NT2/D1 (cell line): ENCODE measurements at regions not wholly inside any gene's neighbourhood (a gene's known extent, or its start where the extent isn't known, plus 50 kb on each side); places are given as distances from the start of the nearest gene placed in this dataset.

Experiments
- SUZ12 ChIP-seq: IDR thresholded peaks from 2 replicates; pipeline ENCODE4 v1.6.1; 2011; ENCODE audit not compliant: insufficient read length, insufficient read depth; ENCODE audit errors: extremely low read depth
- YY1 ChIP-seq: IDR thresholded peaks from 2 replicates; pipeline ENCODE4 v1.6.1; 2011; ENCODE audit not compliant: insufficient read length, insufficient read depth
- ZNF274 ChIP-seq: IDR thresholded peaks from 2 replicates; pipeline ENCODE4 v1.6.1; 2011; ENCODE audit warnings: mild to moderate bottlenecking, low read depth, low read length

GRCh38 chr3:46080124-46080968 is 53.1 kb upstream of the XCR1 start:
- TF ChIP-seq YY1 (no peak), ZNF274 (no peak), SUZ12 (no peak)
